IPS DF 19.7 (cell line): ENCODE measurements at regions not wholly inside any gene's neighbourhood (a gene's known extent, or its start where the extent isn't known, plus 50 kb on each side); places are given as distances from the start of the nearest gene placed in this dataset.

Experiments
- DNase-seq: peaks from one replicate; pipeline ENCODE4 v3.0.0-alpha.2; 2013; ENCODE audit warnings: low read depth, low spot score

- DNase-seq = no peak
These were observed 445.7 kb upstream of the TRPC7 start for GRCh38 chr5:136811086-136811485.

- no peak for DNase-seq
These were observed 445.0 kb upstream of the TRPC7 start for GRCh38 chr5:136810261-136810801.

GRCh38 chr5:136809382-136809781 is 444.0 kb upstream of the TRPC7 start:
- no peak for DNase-seq

GRCh38 chr5:136808756-136809155 is 443.4 kb upstream of the TRPC7 start:
- no peak for DNase-seq

GRCh38 chr5:136805466-136805865 is 440.1 kb upstream of the TRPC7 start:
- no peak for DNase-seq

- no peak for DNase-seq
These were observed 437.0 kb upstream of the TRPC7 start for GRCh38 chr5:136802383-136802782.

- no peak for DNase-seq
These were observed 434.5 kb upstream of the TRPC7 start for GRCh38 chr5:136799806-136800372.

- no peak for DNase-seq
These were observed 428.0 kb upstream of the TRPC7 start for GRCh38 chr5:136793300-136793699.

- no peak for DNase-seq
These were observed 416.1 kb upstream of the TRPC7 start for GRCh38 chr5:136781464-136781863.

- no peak for DNase-seq
These were observed 415.2 kb upstream of the TRPC7 start for GRCh38 chr5:136780518-136780917.

- DNase-seq = no peak
These were observed 410.9 kb upstream of the TRPC7 start for GRCh38 chr5:136776022-136776927.

- DNase-seq = no peak
These were observed 407.1 kb upstream of the TRPC7 start for GRCh38 chr5:136772491-136772890.

GRCh38 chr5:136769900-136770684 is 404.7 kb upstream of the TRPC7 start:
- DNase-seq = peak; percentile 71

GRCh38 chr5:136769093-136769492 is 403.7 kb upstream of the TRPC7 start:
- no peak for DNase-seq

- DNase-seq = no peak
These were observed 403.1 kb upstream of the TRPC7 start for GRCh38 chr5:136768457-136768856.

- no peak for DNase-seq
These were observed 401.1 kb upstream of the TRPC7 start for GRCh38 chr5:136766456-136766855.

- no peak for DNase-seq
These were observed 399.3 kb upstream of the TRPC7 start for GRCh38 chr5:136764601-136765000.

- DNase-seq = no peak
These were observed 398.2 kb upstream of the TRPC7 start for GRCh38 chr5:136763548-136763947.

- no peak for DNase-seq
These were observed 388.9 kb upstream of the TRPC7 start for GRCh38 chr5:136754216-136754615.

- no peak for DNase-seq
These were observed 385.0 kb upstream of the TRPC7 start for GRCh38 chr5:136750224-136750862.

- no peak for DNase-seq
These were observed 383.7 kb upstream of the TRPC7 start for GRCh38 chr5:136749016-136749415.

GRCh38 chr5:136743052-136743451 is 377.7 kb upstream of the TRPC7 start:
- no peak for DNase-seq
